H1 (cell line): ENCODE measurements at regions not wholly inside any gene's neighbourhood (a gene's known extent, or its start where the extent isn't known, plus 50 kb on each side); places are given as distances from the start of the nearest gene placed in this dataset.

ENCODE experiments used
- CTCF ChIA-PET: fragments of 300-600 bp; sonication (Branson Sonifier 250); formaldehyde crosslinking; loops from one replicate; lab custom pipeline; 2021; ENCODE audit not compliant: partially characterized antibody; lab: Charles Lee
- POLR2A ChIA-PET: fragments of 300-600 bp; sonication (Branson Sonifier 250); formaldehyde crosslinking; loops from one replicate; lab custom pipeline; 2021; ENCODE audit warnings: inconsistent platforms; ENCODE audit not compliant: partially characterized antibody; lab: Charles Lee
- DNase-seq, 2 experiments: peaks; one replicate each; pipeline versions ENCODE4 v3.0.0 to v3.0.0-alpha.2; 2010 to 2022; ENCODE audit warnings: low spot score in 2 of 2, low read depth in 1 of 2, mixed read lengths in 1 of 2
- FAIRE-seq: peaks from 2 replicates; lab custom pipeline; 2011; peaks lifted over from hg19 to GRCh38; lab: Jason Lieb, UNC
- H2AFZ ChIP-seq: 2 replicates; pipeline ENCODE4 v1.8.1; 2012; ENCODE audit warnings: low read length, inconsistent platforms
- H2AK5ac ChIP-seq: 2 replicates; pipeline ENCODE4 v1.6.1; 2013; ENCODE audit warnings: low read depth, low read length
- H2BK120ac ChIP-seq: replicated peaks from 2 replicates; pipeline ENCODE3; 2013; ENCODE audit warnings: low read depth, low read length, inconsistent platforms
- H2BK12ac ChIP-seq: 2 replicates; pipeline ENCODE4 v1.6.1; 2013; ENCODE audit warnings: low read depth, low read length
- H2BK15ac ChIP-seq: 2 replicates; pipeline ENCODE4 v1.6.1; 2013; ENCODE audit warnings: low read length
- H2BK20ac ChIP-seq: 2 replicates; pipeline ENCODE4 v1.6.1; 2013; ENCODE audit warnings: low read length
- H2BK5ac ChIP-seq: 2 replicates; pipeline ENCODE4 v1.6.1; 2013; ENCODE audit warnings: low read depth, low read length
- H3K14ac ChIP-seq: 2 replicates; pipeline ENCODE4 v1.6.1; 2013; ENCODE audit warnings: inconsistent platforms; ENCODE audit not compliant: insufficient read length
- H3K18ac ChIP-seq: 2 replicates; pipeline ENCODE4 v1.6.1; 2013; ENCODE audit warnings: low read length; ENCODE audit errors: extremely low read depth
- H3K23ac ChIP-seq: 2 replicates; pipeline ENCODE4 v1.6.1; 2013; ENCODE audit warnings: inconsistent platforms; ENCODE audit not compliant: insufficient read length
- H3K23me2 ChIP-seq: 2 replicates; pipeline ENCODE4 v1.6.1; 2013; ENCODE audit warnings: low read depth, low read length
- H3K27ac ChIP-seq: 2 replicates; pipeline ENCODE4 v1.6.1; 2011; ENCODE audit warnings: low read depth, low read length, inconsistent platforms
- H3K27me3 ChIP-seq, 4 experiments: replicated peaks in 1 of 4; 1 replicate in 1 of 4; 2 replicates in 3 of 4; pipeline versions ENCODE4 v1.6.1 to v1.8.1; 2011 to 2013; ENCODE audit warnings: low read length in 3 of 4, mild to moderate bottlenecking in 3 of 4, inconsistent platforms in 2 of 4, mixed read lengths in 2 of 4, moderate library complexity in 1 of 4; ENCODE audit not compliant: control insufficient read depth in 3 of 4, insufficient read depth in 3 of 4; ENCODE audit errors: extremely low read depth in 1 of 4
- H3K36me3 ChIP-seq, 4 experiments: 2 replicates each; pipeline versions ENCODE4 v1.6.1 to v1.8.1; 2011 to 2013; ENCODE audit warnings: mild to moderate bottlenecking in 4 of 4, low read length in 3 of 4, moderate library complexity in 2 of 4, control low read depth in 1 of 4, inconsistent platforms in 1 of 4; ENCODE audit not compliant: insufficient read depth in 4 of 4, control insufficient read depth in 2 of 4
- H3K4ac ChIP-seq: replicated peaks from 2 replicates; pipeline ENCODE3; 2013; ENCODE audit warnings: low read length, low read depth, mixed read lengths, inconsistent platforms; ENCODE audit not compliant: insufficient read length
- H3K4me1 ChIP-seq, 4 experiments: replicated peaks in 1 of 4; 1 replicate in 1 of 4; 2 replicates in 3 of 4; pipeline versions ENCODE4 v1.6.1 to v1.8.1; 2011 to 2013; ENCODE audit warnings: low read length in 3 of 4, inconsistent platforms in 2 of 4, mixed read lengths in 1 of 4; ENCODE audit not compliant: insufficient read depth in 4 of 4, control insufficient read depth in 3 of 4
- H3K4me2 ChIP-seq, 2 experiments: 2 replicates each; pipeline versions ENCODE4 v1.6.1 to v1.8.1; 2011 to 2013; ENCODE audit warnings: low read depth in 2 of 2, low read length in 2 of 2, control low read depth in 1 of 2, inconsistent platforms in 1 of 2, mild to moderate bottlenecking in 1 of 2; ENCODE audit not compliant: insufficient read depth in 1 of 2
- H3K4me3 ChIP-seq, 4 experiments: fragments of 200-600, 300-600 bp in 1 of 4; sonication (generic), shearing (Covaris generic), sonication (Bioruptor Twin) in 1 of 4; 2 replicates each; pipeline versions ENCODE4 v1.5.1 to v1.8.1; 2011 to 2016; ENCODE audit warnings: low read length in 4 of 4, low read depth in 3 of 4, control low read depth in 2 of 4, inconsistent platforms in 2 of 4, mild to moderate bottlenecking in 2 of 4, mixed read lengths in 1 of 4, moderate library complexity in 1 of 4; ENCODE audit not compliant: insufficient read depth in 2 of 4; ENCODE audit errors: extremely low read depth in 1 of 4
- H3K56ac ChIP-seq: replicated peaks from 2 replicates; pipeline ENCODE3; 2013; ENCODE audit warnings: low read depth, mild to moderate bottlenecking, mixed read lengths, low read length, inconsistent platforms; ENCODE audit not compliant: insufficient read length
- H3K79me1 ChIP-seq: 2 replicates; pipeline ENCODE4 v1.6.1; 2013; ENCODE audit warnings: low read depth, low read length, control low read depth
- H3K79me2 ChIP-seq, 2 experiments: 2 replicates each; pipeline versions ENCODE4 v1.6.1 to v1.8.1; 2012 to 2013; ENCODE audit warnings: low read length in 2 of 2, mild to moderate bottlenecking in 2 of 2, inconsistent platforms in 1 of 2; ENCODE audit not compliant: insufficient read depth in 2 of 2, control insufficient read depth in 1 of 2
- H3K9ac ChIP-seq, 4 experiments: replicated peaks in 1 of 4; 1 replicate in 1 of 4; 2 replicates in 3 of 4; pipeline versions ENCODE4 v1.6.1 to v1.8.1; 2011 to 2013; ENCODE audit warnings: low read depth in 3 of 4, low read length in 3 of 4, control low read depth in 2 of 4, mild to moderate bottlenecking in 2 of 4, moderate library complexity in 2 of 4, inconsistent platforms in 1 of 4; ENCODE audit errors: extremely low read depth in 1 of 4
- H3K9me3 ChIP-seq, 2 experiments: 2 replicates each; pipeline versions ENCODE4 v1.6.1 to v1.8.1; 2012 to 2013; ENCODE audit warnings: mild to moderate bottlenecking in 2 of 2, moderate library complexity in 2 of 2, control low read depth in 1 of 2, inconsistent platforms in 1 of 2, low read depth in 1 of 2, low read length in 1 of 2, mixed read lengths in 1 of 2; ENCODE audit not compliant: insufficient read depth in 2 of 2
- H4K20me1 ChIP-seq, 2 experiments: replicated peaks in 1 of 2; 2 replicates each; pipeline versions ENCODE3 to v1.8.1; 2011 to 2013; ENCODE audit warnings: inconsistent platforms in 2 of 2, low read length in 2 of 2, mild to moderate bottlenecking in 1 of 2; ENCODE audit not compliant: insufficient read depth in 2 of 2, control insufficient read depth in 1 of 2
- H4K5ac ChIP-seq: 2 replicates; pipeline ENCODE4 v1.6.1; 2013; ENCODE audit warnings: low read length, low read depth, mixed read lengths, inconsistent platforms; ENCODE audit not compliant: insufficient read length
- H4K8ac ChIP-seq: 2 replicates; pipeline ENCODE4 v1.8.0; 2013; ENCODE audit warnings: mild to moderate bottlenecking, moderate library complexity, low read length, inconsistent platforms; ENCODE audit not compliant: insufficient read depth; ENCODE audit errors: extremely low read depth
- H4K91ac ChIP-seq: replicated peaks from 2 replicates; pipeline ENCODE3; 2013; ENCODE audit warnings: low read length, mixed read lengths, inconsistent platforms; ENCODE audit not compliant: insufficient read length
- BACH1 ChIP-seq: IDR thresholded peaks from 2 replicates; pipeline ENCODE4 v1.6.1; 2012; ENCODE audit warnings: low read length, improper control_type of control experiment
- CTBP2 ChIP-seq: IDR thresholded peaks from 2 replicates; pipeline ENCODE4 v1.7.0; 2011; ENCODE audit warnings: borderline replicate concordance, mild to moderate bottlenecking, moderate library complexity, mixed read lengths, low read length; ENCODE audit not compliant: insufficient read depth, insufficient read length
- POU5F1 ChIP-seq: IDR thresholded peaks from 2 replicates; pipeline ENCODE4 v1.6.1; 2011; ENCODE audit warnings: low read depth, mild to moderate bottlenecking, low read length, moderate library complexity
- WGBS, 2 experiments: shearing (Covaris generic) in 1 of 2; methylation state at CpG; one replicate each; pipeline versions ENCODE4 v1.1.6 to v1.1.7; 2013 to 2015; ENCODE audit warnings: low lambda C conversion rate in 2 of 2, mixed read lengths in 2 of 2, inconsistent platforms in 1 of 2, low coverage in 1 of 2, missing lambda C conversion rate in 1 of 2; ENCODE audit not compliant: insufficient replicate concordance in 2 of 2, insufficient coverage in 1 of 2, insufficient read length in 1 of 2; ENCODE audit errors: extremely low coverage in 1 of 2, missing lambda C conversion rate in 1 of 2; 5-methylcytosine and 5-hydroxymethylcytosine counted together

GRCh38 chr18:73742957-73743356 lies 404.7 kb downstream of the FBXO15 start:
- Histone ChIP-seq H3K79me2 (no peaks in the 10 kb centered on the region), H3K23me2 (no peaks in the 10 kb centered on the region), H3K56ac (no peak overlapping the region), H3K14ac (no peak overlapping the region), H3K79me1 (no peaks in the 10 kb centered on the region), H3K9me3 (no peaks in the 10 kb centered on the region), H3K36me3 (no peaks in the 10 kb centered on the region), H4K91ac (no peak overlapping the region), H2BK15ac (no peak overlapping the region), H4K20me1 (no peaks in the 10 kb centered on the region), H2BK120ac (no peak overlapping the region), H3K4me1 (0 out of 7 replicates have a peak, but pooled peaks cover 0 to 2% (median 0%) of the 10 kb centered on the region in 4 experiments), H3K27me3 (no peaks in the 10 kb centered on the region), H3K4me2 (no peak overlapping the region), H2BK12ac (no peak overlapping the region), H2AK5ac (no peak overlapping the region), H3K4me3 (no peak overlapping the region), H2BK20ac (no peak overlapping the region), H2BK5ac (no peak overlapping the region), H3K27ac (no peak overlapping the region), H4K5ac (no peak overlapping the region), H2AFZ (no peak overlapping the region), H3K18ac (no peak overlapping the region), H3K23ac (no peak overlapping the region), H3K4ac (no peak overlapping the region), H3K9ac (no peak overlapping the region), H4K8ac (no peak overlapping the region)
- ChIA-PET POLR2A (no interaction called here), CTCF (no interaction called here)
- WGBS, 2 experiments: 83% methylated on average over 2 of the region's 2 CpGs; no CpG with 5 or more reads in 1 of the 2 experiments
- no peak for FAIRE-seq
- no peak for DNase-seq
- no peak for TF ChIP-seq BACH1
- TF ChIP-seq POU5F1: no peak
- no peak for TF ChIP-seq CTBP2
